HG03342 (cell line): ENCODE measurements at regions not wholly inside any gene's neighbourhood (a gene's known extent, or its start where the extent isn't known, plus 50 kb on each side); places are given as distances from the start of the nearest gene placed in this dataset.

Source experiments
- ATAC-seq: cut with Tn5 transposase; IDR thresholded peaks from one replicate; pipeline ENCODE4 v1.9.1; 2021; ENCODE audit warnings: mild to moderate bottlenecking, moderate library complexity; ENCODE audit not compliant: unreplicated experiment

DNA sequence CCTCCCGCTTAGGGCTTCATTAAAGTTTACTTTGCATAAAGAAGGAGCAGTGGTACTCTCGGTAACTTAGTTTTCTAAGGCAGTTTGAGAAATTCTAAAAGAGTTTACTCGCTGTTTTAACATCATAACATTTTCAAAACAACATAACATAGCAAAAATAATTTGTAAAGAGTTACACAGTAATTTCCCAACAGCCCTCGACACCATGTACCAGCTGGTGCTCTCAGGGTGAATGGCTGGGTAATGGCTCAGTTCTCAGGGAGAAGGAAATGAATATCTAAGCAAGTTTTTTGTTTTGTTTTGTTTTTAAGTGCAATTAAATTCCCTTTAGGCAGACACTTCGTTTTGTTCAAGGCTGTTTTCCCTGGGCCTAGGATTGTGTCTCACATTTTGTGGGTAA lies 435.3 kb downstream of the C4orf33 start:
- no peak for ATAC-seq

DNA sequence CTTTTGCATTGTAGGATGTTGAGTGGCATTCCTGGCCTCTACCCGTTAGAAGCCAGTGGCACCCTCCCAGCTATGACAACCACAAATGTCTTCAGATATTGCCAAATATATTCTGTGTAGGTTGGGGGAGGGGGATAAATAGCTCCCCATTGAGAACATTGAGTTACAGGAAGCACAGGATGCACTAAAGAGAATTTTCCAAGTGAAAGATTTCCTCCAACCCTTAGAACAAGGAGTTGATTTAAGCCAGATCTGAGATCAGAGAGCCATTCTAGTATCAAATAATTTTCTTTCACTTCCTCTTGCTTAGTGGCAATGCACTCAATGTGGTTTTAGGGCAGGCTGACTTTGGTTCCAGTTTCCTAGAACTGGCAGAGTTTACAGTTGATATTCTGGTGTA lies 436.6 kb downstream of the C4orf33 start:
- peak; percentile 88 for ATAC-seq

DNA sequence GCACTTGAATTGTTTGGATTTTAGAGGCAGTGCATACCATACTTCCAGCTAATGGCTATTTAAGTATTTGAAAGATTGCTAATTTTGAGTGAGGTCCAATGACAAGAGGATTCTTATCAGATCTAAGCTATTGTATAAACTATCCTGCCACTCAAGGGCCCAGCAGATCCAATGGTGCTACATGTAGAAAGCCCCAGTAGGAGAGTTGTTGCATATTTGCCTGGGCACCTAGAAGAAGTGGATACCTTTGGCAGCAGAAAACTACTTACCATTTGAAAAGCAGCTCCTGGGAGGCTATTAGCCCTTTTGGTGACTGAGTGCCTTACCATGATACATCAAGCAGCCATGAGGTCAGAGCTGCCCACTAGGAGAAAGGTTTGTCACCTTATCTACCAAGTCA lies 447.3 kb downstream of the C4orf33 start:
- ATAC-seq: no peak

DNA sequence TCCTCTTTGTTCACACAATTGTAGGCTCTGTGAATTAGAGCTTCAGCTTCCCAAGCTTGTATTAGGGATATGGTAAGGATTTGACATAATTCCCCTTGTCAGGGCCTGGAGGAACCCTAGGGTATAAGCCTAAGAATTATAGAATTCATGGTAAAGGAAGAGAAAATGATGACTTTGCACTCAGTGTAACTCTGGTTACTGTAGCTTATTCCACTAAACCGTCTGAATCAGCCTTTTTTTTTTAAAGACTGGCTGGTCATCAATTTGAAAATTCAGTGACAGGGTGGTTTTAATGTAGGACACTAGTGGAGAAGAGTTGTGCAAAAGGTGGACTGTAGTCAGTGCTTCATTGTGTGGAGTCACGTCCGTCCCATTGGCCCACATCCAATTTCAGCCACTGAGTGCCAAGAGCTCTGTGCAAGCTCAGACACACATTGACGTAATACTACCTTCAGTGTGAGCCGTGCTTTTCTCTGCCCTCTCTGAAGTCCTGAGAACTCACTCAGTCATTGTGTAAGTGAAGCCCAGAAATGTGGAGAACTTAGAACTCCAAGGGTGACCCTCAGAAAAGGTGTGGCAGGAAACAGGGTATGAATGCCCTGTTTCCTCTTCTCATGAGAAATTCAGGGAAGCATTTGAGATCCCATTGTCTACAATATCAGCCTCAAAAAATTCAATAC lies 449.8 kb downstream of the C4orf33 start:
- no peak for ATAC-seq

DNA sequence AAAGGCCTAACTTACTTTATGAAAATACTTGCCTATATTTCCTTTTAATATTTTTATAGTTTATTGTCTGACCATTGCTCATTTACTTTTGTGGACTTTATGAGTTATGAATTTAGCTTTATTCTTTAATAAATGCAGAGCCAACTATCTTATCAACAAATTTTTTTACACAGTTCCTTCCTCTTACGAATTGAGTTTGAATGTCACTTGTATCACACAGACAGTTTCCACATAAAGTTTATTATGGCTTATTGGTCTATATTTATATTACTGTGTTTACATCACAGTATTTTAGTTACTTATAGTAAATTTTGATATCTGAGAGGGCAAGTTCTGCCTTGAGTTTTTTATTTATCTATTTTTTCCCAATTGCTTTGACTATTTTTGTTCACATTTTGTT lies 450.6 kb downstream of the C4orf33 start:
- ATAC-seq: no peak

DNA sequence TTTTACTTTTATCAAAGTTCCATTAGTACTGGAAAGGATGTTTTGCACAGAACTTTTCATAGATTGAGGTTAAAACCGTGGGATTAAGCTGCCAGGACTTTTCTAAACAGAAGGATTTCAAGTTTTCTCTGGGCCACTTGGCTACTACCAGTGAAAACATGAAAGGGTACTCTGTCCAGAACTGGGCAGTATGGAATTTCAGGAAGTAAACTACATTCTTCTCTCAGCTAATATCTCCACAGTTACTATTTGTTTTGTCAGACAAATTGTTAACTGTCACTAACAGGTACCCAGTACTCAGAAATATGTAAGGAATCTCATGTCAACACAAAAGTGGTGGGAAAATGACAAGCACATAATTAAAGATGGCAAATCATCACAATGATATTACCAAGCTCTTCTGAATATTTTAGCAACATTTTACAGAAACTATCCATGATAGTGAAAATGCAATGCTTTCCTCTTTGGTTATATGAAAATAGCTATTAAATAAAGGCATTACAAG lies 454.4 kb downstream of the C4orf33 start:
- ATAC-seq: no peak

DNA sequence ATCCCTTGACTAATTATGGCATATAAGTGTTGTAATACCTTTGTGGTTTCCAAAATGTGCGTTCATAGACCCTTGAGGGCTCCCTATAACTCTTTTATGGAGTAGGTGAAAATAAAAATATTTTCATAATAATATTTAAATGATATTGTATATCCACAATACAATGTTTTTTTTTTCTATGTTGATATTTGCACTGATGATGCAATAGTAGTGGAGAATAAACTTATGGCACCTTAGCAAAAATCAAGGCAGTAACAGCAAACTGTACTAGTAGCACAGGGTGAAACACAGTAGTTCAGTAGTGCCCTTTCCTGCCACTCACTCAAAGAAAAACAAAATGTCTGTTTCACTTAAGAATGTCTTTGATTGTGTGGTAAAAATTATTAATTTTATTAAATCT lies 465.3 kb downstream of the C4orf33 start:
- ATAC-seq: no peak

DNA sequence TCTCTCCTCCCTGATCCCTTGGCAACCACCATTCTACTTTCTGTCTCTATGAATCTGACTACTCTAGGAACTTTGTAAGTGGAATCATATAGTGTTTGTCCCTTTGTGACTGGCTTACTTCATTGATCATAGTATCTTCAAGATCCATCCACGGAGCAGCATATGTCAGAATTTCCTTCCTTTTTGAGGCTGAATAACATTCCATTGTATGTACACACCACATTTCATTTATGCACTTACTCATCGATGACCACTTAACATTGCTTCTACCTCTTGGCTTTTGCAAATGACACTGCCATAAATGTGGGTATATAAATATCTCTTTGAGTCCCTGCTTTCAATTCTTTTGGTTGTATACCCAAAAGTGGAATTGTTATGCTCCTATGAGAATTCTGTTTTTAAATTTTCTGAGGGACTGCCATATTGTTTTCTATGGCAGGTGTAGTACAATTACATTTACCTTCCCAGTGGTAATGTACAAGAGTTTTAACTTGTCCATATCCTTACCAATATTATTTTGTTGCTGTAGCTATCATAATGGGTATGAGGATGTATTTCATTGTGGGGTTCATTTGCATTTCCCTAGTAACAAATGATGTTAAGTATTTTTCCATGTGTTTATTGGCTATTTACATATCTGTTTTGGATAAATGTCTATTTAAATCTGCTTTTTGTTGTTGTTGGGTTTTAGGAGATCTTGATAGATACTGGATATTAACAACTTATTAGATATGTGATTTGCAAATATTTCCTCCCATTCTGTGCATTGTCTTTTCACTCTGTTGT lies 466.1 kb downstream of the C4orf33 start:
- no peak for ATAC-seq

DNA sequence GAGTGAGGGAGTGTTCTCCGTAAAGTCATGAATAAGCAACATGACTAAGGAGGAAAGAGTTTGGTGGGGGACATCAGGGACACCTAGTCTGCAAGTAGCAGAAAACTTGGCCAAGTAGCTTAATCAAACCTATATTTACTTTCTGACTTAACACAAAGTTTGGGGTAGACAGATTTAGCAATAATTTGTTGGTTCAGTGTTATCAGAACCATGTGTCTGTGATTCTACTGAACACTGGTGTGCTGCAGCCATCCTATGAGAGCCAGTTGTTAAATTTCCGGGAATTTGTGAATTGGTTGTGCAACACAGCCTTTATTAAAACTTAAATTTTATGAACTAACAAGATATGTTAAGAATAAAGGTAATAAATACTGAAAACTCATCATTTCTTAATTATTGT lies 469.3 kb downstream of the C4orf33 start:
- no peak for ATAC-seq

DNA sequence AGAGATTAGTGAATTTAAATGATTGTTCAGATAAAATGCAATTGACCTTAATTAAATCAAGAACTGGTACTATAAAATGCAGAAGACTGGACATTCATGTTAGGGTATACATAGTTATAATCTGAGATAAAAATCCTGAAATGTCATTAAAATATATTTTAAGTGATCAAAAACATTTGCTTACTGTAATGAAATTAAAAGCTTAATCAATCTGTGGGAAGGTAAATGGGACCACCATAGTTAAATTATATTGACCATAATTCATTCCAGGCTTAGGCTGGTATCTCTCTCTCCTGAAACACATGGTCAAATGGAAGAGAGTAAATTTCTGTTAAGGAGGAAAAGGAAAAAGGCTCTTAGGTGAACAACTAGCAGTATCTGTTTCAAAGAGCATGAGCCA lies 474.4 kb downstream of the C4orf33 start:
- ATAC-seq: no peak

DNA sequence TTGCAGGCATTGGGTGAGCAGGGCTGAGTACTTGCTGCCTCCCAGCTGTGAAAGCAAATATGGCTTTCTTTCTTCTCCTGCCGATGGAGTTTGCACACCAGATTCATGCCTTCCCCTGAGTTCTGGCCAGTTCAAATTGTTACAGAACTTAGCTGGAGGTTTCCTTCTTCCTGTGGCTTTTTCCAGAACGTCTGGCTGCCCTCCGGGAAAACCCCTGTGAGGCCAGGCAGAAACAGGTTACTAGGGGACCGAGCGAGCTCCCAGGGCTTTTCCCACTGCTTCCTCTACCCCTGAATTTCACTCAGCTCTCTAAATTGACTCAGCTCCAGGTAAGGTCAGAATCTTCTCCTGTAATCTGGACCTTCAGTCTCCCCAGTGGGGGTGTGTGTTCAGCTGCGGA lies 482.4 kb downstream of the C4orf33 start:
- no peak for ATAC-seq

DNA sequence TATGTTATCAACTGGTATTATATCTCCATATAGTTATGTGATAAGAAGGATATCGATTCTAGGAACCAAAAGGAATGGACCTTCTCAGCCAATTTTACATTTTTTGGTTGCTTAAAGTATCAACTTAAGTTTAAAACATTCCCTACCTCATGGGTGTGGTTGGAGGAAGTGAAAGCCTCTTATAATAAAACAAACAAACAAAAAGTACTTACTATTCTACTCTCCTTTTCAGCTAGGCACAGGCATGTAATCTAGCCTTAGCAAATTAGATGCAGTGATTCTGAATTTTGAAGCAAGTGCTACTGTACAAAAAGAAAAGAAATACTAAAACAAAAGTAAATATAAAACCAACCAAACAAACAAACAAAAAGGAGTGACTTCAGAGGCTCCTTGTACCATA lies 485.4 kb downstream of the C4orf33 start:
- no peak for ATAC-seq

DNA sequence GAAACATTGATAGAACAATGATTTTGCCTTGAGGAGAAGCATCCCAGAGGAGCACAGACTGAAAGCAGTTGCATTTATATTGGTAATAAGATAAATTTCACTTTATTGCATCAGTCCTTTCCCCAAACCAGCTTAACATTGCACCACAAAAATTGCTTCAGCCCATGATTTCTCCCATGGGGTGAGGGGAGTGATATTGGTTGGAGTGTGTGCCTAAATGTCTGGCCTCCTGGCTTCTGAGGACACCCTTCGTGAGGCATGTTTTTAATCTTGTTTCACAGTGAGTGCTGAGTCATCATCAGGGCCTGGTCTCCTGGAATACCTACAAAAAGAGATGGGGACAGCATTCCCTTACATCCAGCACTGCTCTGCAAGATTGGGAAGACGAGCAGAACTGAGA lies 487.9 kb downstream of the C4orf33 start:
- no peak for ATAC-seq

DNA sequence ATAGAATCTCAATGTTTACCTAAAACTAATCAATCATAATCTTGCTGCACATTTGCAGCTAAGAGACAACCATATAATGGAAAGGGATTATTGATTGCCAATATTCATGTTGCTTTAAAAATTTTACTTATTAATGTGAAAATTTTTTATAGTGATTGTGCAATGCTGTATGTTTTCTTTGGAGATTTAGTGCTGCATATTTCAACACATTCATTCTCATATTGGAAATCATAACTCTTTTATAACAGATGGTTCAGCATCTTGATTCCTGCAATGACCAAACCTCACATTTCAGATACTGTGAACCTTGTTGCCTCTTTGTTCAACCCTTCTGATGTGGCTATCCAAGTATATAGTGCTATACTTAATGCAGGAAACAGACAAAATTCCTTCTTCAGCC lies 502.6 kb downstream of the C4orf33 start:
- ATAC-seq: no peak

DNA sequence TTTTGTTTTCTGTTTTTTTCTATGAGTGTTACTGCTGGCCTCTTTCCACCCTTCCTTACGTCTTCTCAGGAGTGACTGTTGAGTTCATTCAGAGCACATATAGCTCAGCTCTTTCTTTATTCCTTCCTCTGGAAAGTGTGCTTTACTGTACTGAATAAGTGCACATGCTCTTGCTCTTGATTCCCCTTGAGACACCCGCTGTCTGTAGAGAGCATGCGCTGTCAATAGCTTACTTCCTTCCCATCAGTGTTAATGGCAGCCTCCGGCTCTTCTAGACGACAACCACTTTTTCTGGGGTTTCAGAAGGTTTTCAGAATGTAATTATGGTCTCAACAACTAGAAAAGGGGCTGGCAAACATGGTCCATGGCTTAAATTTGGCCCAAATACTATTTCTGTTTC lies 504.9 kb downstream of the C4orf33 start:
- no peak for ATAC-seq

DNA sequence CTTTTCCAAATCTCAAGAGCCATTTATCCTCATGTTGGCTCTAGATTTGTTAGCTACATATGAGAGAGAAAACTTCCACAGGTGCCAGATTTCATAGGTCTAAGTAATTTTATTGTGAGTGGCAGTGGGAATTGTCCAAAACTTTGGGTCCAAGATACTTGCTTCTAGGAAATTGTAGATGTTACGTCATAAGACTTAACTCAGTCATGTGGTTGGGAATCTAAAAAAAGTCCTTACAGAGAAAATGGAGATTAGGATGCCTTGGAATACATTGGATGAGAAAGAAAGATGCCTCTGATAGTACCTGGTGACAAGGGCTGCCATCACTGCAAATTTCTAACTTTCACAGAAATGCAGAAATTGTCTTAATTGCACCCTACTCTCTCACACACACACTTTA lies 506.5 kb downstream of the C4orf33 start:
- no peak for ATAC-seq

DNA sequence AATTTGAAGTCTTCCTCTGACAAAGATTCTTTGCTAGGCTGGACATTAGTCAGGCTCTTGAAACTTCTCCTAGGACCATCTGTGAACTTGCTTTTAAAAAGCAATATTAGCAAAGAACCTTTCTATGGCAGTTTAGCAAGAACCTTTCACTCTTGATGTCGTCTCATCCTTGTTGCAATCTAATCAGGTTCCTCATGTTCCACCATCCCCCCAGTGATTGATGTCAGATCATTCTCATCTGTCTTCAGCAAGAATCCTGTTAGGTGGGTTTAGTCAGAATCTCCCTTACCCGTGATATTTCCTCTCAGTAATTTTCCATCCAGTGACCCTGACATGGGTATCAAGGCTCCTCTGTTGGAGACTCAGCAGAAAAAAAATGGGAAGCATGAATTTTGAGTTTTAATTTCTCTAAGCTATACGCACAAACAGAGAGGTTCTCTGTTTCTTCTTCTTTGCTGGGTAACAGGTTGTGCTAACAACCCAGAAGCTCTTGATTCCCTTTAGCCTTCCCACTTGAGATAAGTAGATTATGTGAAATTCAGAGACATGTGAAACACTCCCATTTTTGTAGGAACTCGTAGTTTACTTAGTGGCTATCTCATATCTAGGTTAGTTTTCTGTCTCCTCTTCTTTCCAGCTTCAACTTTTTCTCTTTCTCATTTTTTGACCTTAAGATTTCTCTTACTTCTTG lies 507.4 kb downstream of the C4orf33 start:
- ATAC-seq: no peak

DNA sequence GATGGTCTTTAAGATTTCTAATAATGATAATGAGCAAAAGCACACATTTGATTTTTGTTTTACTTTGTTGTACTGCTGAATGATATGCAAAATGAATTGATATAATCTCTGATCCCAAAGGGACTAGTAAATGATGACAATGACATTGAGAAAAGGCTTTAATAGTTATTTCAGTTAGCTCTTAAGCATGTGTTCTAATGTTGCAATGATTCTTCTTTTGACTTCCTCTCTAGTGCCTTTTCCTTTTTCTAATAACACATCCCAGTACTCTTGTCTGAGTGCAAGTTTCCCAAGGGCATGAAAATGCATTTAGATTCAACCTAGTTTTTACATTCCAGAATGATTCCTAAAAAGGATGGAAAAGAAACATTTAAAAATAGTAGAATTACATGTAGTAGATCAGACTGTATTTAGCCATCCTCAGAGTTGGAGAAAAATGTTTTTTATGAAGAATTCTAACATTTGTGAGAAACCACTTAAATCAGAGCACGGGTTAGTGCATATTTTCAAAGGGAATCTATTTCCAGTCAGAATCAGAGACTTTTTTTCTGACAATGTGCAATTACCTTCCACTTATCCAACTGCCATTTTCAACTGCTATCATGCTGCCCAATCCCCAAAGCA lies 508.8 kb downstream of the C4orf33 start:
- ATAC-seq: no peak

DNA sequence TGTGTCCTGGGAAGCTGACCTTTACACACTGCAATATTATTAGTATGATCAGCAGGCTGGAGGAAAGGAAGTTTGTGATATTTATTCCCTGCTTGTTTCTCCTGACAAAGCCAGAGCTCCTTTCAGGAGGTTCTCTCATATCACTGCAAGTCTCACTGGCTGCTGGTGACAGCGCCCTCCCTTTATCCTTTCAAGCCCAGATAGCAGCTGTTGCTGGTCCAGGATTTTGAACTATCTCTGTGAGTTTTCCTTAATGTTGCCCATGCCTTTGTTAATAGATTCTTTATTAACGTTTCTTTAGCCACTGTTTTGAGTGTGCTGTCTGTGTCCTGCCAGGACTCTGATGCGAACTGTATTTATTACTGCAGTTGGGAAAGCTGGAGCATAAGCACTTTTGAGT lies 518.7 kb downstream of the C4orf33 start:
- ATAC-seq: no peak

DNA sequence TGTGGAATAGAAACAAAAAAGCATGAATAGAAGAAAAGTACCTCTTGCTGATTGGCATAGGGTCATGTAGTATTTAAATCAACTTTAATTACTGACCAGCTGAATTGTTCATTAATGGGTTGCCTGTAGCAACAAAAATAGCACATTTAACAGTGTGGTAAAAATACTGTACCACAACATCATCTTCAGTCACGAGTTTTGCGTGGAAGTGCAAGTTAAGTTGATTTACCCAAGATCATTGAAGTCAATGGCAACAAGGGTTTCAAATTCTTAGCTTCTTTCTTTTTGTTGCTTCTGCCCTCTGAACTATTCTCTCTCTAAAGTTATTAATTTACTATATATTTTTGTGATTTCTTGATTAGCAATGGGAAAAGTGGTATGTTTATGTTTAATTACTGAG lies 526.6 kb downstream of the C4orf33 start:
- ATAC-seq: no peak

DNA sequence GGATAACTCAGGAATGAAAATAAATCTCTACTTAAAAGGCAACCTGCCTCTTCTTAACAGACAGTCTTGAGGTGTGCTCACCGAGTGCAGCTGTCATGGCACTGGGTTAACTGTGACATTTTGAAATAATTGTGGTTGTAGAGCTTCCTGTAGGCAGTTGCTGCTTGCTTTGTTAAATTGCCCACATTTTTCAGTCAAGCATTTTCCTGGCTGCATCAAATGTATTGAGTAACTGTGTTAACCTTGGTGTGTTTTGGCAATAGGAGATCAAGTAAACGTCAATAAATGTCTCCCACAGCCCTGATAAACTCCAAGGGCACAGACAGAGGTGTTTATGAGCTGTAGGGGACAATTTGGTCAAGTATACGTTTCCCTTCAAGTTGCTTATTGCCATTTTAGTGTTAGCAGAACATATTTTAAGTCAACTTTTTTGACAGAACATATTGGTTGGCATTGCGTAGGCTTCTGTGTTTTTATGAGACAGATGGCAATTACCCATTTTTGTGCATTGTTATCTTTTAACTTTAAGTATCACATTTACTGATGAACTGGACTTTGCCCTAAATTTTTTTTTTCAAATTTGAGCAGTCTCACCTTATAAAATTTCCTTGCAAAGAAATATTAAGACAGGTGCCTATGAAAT lies 527.4 kb downstream of the C4orf33 start:
- ATAC-seq: no peak
